ENCODE measurements at regions not wholly inside any gene's neighbourhood (a gene's known extent, or its start where the extent isn't known, plus 50 kb on each side); places are given as distances from the start of the nearest gene placed in this dataset.

DNA sequence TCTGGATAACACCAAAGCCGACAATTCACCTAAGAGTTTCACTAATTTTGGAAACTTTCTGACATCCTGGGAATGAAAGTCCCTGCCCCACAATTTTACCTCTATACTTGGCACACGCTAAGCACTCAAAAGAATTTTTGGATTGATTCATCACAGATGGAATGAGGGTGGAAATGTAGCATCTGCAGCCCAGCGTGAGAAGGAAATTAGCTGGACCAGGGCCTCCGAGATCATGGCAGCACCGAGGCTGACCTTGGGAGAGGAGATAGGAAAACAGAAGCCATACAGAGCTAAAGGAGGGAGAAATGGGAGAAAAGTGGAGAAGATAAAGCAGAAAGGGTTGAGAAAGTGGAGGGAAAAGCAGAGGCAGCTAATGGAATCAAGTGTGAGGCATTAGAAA lies 606.6 kb upstream of the DPP6 start:
- H3K36me3 ChIP-seq: no peaks in the 10 kb centered on the region
- H3K27me3 ChIP-seq (replicated peaks in 1 of 7): no peaks in the 10 kb centered on the region
- TF ChIP-seq, protein P1, sequence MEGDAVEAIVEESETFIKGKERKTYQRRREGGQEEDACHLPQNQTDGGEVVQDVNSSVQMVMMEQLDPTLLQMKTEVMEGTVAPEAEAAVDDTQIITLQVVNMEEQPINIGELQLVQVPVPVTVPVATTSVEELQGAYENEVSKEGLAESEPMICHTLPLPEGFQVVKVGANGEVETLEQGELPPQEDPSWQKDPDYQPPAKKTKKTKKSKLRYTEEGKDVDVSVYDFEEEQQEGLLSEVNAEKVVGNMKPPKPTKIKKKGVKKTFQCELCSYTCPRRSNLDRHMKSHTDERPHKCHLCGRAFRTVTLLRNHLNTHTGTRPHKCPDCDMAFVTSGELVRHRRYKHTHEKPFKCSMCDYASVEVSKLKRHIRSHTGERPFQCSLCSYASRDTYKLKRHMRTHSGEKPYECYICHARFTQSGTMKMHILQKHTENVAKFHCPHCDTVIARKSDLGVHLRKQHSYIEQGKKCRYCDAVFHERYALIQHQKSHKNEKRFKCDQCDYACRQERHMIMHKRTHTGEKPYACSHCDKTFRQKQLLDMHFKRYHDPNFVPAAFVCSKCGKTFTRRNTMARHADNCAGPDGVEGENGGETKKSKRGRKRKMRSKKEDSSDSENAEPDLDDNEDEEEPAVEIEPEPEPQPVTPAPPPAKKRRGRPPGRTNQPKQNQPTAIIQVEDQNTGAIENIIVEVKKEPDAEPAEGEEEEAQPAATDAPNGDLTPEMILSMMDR (IDR thresholded peaks at IDR 0.05 in 8 of 11, conservative IDR thresholded peaks at IDR 0.05 in 3 of 11): no peak
- no peak for TF ChIP-seq POLR2AphosphoS5 (IDR thresholded peaks at IDR 0.05)
- no peak for TF ChIP-seq POLR2A (IDR thresholded peaks at IDR 0.05)
- intact Hi-C loops (cut with DNase I; ENCODE audit: low total_unique reads): no loop called here
- 79 to 88% (median 83%) methylated on average over 5 of the region's 5 CpGs for WGBS, 5 donors
- no peak for DNase-seq
- H3K27ac ChIP-seq: peak overlapping the region in 2 of 8 donors; percentile 13 to 44
- H3K9me3 ChIP-seq: peaks cover 0 to under 1% (median 0%) of the 10 kb centered on the region in 8 donors
- H3K4me1 ChIP-seq: peaks cover 0 to 5% (median 0%) of the 10 kb centered on the region in 6 donors
- no peak overlapping the region for H3K4me3 ChIP-seq

DNA sequence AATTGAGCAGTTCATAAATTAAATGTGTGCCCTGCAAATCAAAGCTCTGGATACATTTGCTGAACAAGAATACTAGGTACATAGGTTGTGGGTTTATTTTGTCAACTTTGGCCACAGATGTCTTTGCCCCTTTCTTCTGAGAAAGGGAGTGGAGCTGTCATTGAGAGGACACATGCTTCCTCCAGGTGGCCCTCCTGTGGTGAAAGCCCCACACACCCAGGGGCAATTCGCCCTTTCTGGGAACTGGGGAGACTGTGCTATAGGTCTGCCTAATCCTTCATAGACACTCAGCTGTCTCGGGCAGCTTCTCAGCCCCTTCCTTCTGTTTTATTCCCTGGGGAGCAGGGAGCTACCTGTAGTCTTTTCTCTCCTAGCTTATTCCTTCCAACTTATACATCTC lies 605.7 kb upstream of the DPP6 start:
- peak overlapping the region in 2 of 8 donors; percentile 27 to 39 for H3K27ac ChIP-seq
- no peak for DNase-seq
- H3K36me3 ChIP-seq: no peaks in the 10 kb centered on the region
- intact Hi-C loops (cut with DNase I; ENCODE audit: low total_unique reads): no loop called here
- TF ChIP-seq POLR2A (IDR thresholded peaks at IDR 0.05): no peak
- peaks cover 0 to 5% (median 0%) of the 10 kb centered on the region in 6 donors for H3K4me1 ChIP-seq
- 48 to 73% (median 61%) methylated on average over 2 of the region's 2 CpGs for WGBS, 5 donors
- H3K27me3 ChIP-seq (replicated peaks in 1 of 7): no peaks in the 10 kb centered on the region
- H3K4me3 ChIP-seq: no peak overlapping the region
- H3K9me3 ChIP-seq: no peaks in the 10 kb centered on the region

DNA sequence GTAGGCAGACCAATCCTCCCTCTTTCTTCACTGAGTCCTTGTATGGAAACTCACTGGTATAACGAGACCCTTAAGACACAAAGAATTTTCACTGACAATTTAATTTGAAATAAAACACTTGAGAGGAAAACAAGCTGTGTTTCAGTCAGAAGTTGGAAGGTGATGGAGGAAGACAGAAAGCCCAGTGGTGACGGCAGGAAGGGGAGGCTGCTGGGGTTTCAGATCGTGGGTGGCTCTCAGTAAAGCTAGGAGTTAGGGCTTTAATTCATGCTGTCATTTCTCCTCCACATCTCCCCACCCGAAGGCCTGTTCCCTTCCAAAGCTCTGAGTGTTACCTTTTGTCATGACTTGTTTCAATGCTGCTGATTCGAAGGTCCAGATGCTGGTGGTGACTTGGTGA lies 605.2 kb upstream of the DPP6 start:
- no peak for DNase-seq
- Histone ChIP-seq H3K27ac (peak overlapping the region in 3 of 8 donors; percentile 14 to 39 (median 22)), H3K4me1 (peaks cover 0 to 5% (median 0%) of the 10 kb centered on the region in 6 donors), H3K9me3 (no peaks in the 10 kb centered on the region), H3K36me3 (no peaks in the 10 kb centered on the region), H3K4me3 (no peak overlapping the region), H3K27me3 (replicated peaks in 1 of 7) (no peaks in the 10 kb centered on the region)
- intact Hi-C loops (cut with DNase I; ENCODE audit: low total_unique reads): no loop called here
- TF ChIP-seq, protein P1 (IDR thresholded peaks at IDR 0.05 in 8 of 11, conservative IDR thresholded peaks at IDR 0.05 in 3 of 11): no peak
- TF ChIP-seq POLR2AphosphoS5 (IDR thresholded peaks at IDR 0.05): no peak
- no peak for TF ChIP-seq POLR2A (IDR thresholded peaks at IDR 0.05)
- 50 to 58% (median 55%) methylated on average over 5 of the region's 5 CpGs for WGBS, 5 donors

DNA sequence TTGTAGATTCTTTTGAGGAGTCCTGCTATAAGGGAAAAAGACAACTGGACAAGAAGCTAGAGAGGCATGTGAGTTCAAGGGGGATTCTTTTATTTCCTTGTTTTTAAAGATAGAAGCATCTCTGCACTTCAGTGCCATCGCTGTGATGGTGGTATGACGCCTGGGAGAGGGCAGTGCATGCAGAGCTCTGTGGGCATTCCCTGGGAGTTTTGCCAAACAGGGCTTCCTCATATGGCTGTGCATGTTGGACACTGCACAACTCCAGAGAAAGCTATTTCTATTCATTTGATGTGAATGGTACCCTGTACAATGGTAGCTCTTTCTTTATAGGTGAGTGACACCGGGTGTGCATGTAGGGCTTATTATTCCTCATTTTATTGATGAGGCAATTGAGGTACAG lies 599.5 kb upstream of the DPP6 start:
- Histone ChIP-seq H3K4me1 (no peaks in the 10 kb centered on the region), H3K27me3 (replicated peaks in 1 of 7) (no peaks in the 10 kb centered on the region), H3K36me3 (no peaks in the 10 kb centered on the region), H3K4me3 (no peak overlapping the region), H3K9me3 (peaks cover 0 to 6% (median 0%) of the 10 kb centered on the region in 8 donors), H3K27ac (no peak overlapping the region)
- TF ChIP-seq, protein P1 (IDR thresholded peaks at IDR 0.05 in 8 of 11, conservative IDR thresholded peaks at IDR 0.05 in 3 of 11): no peak
- no peak for TF ChIP-seq POLR2AphosphoS5 (IDR thresholded peaks at IDR 0.05)
- no peak for TF ChIP-seq POLR2A (IDR thresholded peaks at IDR 0.05)
- no peak for DNase-seq
- intact Hi-C loops (cut with DNase I; ENCODE audit: low total_unique reads): no loop called here
- WGBS, 5 donors: 73 to 94% (median 77%) methylated on average over 3 of the region's 3 CpGs

DNA sequence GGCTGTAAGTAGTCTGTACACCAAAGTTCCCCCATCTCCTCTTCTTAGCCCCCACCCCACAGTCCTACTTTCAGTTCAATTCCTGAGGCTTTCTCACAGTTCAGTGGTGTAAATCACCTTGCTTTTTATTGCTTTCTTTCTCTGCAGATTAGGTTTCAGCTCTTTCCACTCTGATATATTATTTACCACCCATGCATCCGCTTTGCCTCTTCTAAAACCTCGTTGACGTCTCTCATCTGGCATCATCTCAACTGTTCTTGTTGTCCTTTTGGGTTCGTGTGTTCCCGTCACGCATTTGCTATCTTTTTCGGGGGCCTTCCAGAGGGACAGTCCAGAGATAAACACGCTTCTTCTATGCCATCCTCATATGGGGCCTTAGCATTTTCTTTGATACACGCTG lies 597.9 kb upstream of the DPP6 start:
- H3K36me3 ChIP-seq: no peaks in the 10 kb centered on the region
- no peaks in the 10 kb centered on the region for H3K27me3 ChIP-seq (replicated peaks in 1 of 7)
- H3K9me3 ChIP-seq: peaks cover 0 to 6% (median 0%) of the 10 kb centered on the region in 8 donors
- 82 to 92% (median 87%) methylated on average over 9 of the region's 9 CpGs for WGBS, 5 donors
- intact Hi-C loops (cut with DNase I; ENCODE audit: low total_unique reads): no loop called here
- no peak for DNase-seq
- H3K27ac ChIP-seq: no peak overlapping the region
- H3K4me3 ChIP-seq: no peak overlapping the region
- TF ChIP-seq, protein P1 (IDR thresholded peaks at IDR 0.05 in 8 of 11, conservative IDR thresholded peaks at IDR 0.05 in 3 of 11): no peak
- no peaks in the 10 kb centered on the region for H3K4me1 ChIP-seq

All from spleen (tissue), 11 donors.